Left ventricle myocardium inferior (tissue), 1 donor: ENCODE measurements at regions not wholly inside any gene's neighbourhood (a gene's known extent, or its start where the extent isn't known, plus 50 kb on each side); places are given as distances from the start of the nearest gene placed in this dataset.
"Not testable (repeated sequence)": the region's sequence is repeated elsewhere in the genome, so short reads cannot be mapped to it uniquely, and the experiment has no call there.

Experiments
- DNase-seq: peaks from one replicate; pipeline ENCODE4 v3.0.0-alpha.2; 2020
- H3K27ac ChIP-seq: fragments of 200-600 bp; replicated peaks from 2 replicates; pipeline ENCODE4 v1.8.0; 2021
- H3K27me3 ChIP-seq: fragments of 200-600 bp; 2 replicates; pipeline ENCODE4 v1.8.0; 2021; ENCODE audit warnings: low read depth
- H3K36me3 ChIP-seq: fragments of 200-600 bp; 2 replicates; pipeline ENCODE4 v1.8.0; 2021
- H3K4me1 ChIP-seq: fragments of 200-600 bp; 2 replicates; pipeline ENCODE4 v1.8.0; 2021
- H3K4me3 ChIP-seq: fragments of 200-600 bp; 2 replicates; pipeline ENCODE4 v1.8.0; 2021; ENCODE audit warnings: mild to moderate bottlenecking, moderate library complexity
- H3K9me3 ChIP-seq: fragments of 200-600 bp; replicated peaks from 2 replicates; pipeline ENCODE4 v1.8.0; 2021
- intact Hi-C: fragments of 100-400 bp; cut with micrococcal nuclease; formaldehyde crosslinking; loops from one replicate; pipeline ENCODE4 v1.11.0; 2022
- TF ChIP-seq, protein P1 (sequence below): fragments of 200-600 bp; IDR thresholded peaks from 2 replicates; pipeline ENCODE4 v1.8.0; 2021; ENCODE audit warnings: antibody characterized with exemption, mild to moderate bottlenecking, borderline replicate concordance
- donor health status: DM: no; HTN: yes; CAD: no; lungs with severe emphysema.

DNA sequence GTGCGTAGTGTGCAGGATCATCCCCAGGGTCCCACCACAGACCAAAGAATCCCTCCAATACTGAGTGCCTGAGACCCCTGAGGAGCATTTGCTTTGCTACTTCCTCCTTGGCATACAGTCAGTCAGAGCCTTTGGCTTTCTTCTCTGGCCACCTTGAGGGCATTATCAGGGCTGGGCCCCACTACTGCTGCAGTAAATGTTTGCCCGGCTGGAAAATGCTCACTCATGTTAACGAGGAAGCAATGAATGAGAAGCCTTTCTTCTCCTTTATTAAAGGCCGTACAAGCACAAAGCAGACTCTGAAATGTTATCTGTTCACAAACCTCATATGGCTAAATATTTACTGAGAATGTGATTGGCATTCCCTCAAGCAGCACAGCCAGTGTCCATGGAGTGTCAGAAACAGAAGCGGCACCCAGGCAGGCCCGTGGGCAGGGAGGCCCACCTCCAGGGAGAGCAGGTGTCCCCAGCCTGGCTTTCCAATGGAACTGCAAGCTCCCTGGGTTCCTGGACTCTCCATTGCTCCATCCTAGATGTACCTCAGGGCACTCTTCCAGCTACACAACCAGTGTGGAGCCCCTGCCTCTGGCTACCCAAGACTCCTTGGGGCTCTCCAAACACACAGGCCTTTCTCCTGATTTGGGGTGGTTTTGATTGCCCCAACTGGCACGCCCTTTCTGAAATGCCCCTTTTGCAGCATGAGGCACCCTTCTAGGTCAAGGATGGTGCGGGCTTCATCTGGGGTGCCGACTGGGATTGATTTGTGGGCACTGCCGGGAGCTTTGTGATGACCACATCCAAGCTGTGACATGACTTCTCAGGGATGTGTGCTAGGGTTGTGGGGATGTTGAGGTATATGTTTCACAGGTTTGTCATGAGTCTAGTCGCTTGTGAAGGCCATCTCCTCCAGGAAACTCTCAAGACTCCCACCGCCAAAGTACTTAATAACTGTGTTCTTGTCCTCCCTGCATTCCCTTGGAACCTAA lies 195.6 kb downstream of the FAM43A start:
- no peaks in the 10 kb centered on the region for H3K27me3 ChIP-seq
- intact Hi-C loops = no loop called here
- H3K4me1 ChIP-seq = peaks cover 78% of the 10 kb centered on the region
- no peaks in the 10 kb centered on the region for H3K36me3 ChIP-seq
- TF ChIP-seq, protein P1, sequence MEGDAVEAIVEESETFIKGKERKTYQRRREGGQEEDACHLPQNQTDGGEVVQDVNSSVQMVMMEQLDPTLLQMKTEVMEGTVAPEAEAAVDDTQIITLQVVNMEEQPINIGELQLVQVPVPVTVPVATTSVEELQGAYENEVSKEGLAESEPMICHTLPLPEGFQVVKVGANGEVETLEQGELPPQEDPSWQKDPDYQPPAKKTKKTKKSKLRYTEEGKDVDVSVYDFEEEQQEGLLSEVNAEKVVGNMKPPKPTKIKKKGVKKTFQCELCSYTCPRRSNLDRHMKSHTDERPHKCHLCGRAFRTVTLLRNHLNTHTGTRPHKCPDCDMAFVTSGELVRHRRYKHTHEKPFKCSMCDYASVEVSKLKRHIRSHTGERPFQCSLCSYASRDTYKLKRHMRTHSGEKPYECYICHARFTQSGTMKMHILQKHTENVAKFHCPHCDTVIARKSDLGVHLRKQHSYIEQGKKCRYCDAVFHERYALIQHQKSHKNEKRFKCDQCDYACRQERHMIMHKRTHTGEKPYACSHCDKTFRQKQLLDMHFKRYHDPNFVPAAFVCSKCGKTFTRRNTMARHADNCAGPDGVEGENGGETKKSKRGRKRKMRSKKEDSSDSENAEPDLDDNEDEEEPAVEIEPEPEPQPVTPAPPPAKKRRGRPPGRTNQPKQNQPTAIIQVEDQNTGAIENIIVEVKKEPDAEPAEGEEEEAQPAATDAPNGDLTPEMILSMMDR = no peak
- no peak overlapping the region for H3K4me3 ChIP-seq
- H3K9me3 ChIP-seq = peaks cover 13% of the 10 kb centered on the region
- peak overlapping the region; percentile 84 for H3K27ac ChIP-seq
- DNase-seq = no peak

DNA sequence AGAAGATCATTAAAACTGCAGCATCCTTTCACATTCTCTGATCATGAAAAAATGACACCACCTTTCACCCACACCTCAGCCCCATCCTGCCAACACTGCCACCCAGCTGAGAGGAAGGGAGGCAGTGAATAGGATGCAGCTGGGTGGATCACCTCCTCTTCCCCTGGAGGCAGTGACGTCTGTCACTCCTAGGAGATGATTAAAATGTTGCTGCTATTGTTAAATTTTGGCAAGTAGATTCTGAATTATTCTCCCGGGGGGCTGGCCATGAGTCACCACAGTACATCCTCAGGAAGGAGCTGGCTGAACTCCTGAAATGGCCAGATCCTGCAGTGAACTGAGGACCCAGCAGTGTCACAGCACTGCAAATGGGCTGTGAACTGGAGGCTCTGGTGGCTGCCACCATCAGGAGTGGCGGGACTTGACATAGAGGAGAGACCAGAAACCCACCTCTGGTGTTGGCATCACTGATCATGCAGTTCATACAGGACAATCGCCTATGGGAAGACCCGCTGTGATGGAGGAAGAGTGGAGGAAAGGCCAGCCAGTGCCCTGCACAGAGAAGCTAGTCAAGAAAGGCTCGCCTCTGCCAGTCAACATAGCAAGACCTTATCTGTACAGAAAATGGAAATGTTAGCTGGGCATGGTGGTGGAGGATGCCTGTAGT lies 199.1 kb downstream of the FAM43A start:
- TF ChIP-seq, protein P1 = no peak
- peaks cover 24% of the 10 kb centered on the region for H3K9me3 ChIP-seq
- intact Hi-C loops = no loop called here
- peaks cover 42% of the 10 kb centered on the region for H3K4me1 ChIP-seq
- no peaks in the 10 kb centered on the region for H3K36me3 ChIP-seq
- no peaks in the 10 kb centered on the region for H3K27me3 ChIP-seq
- H3K4me3 ChIP-seq = no peak overlapping the region
- peak; percentile 36 for DNase-seq
- H3K27ac ChIP-seq = peak overlapping the region; percentile 80

DNA sequence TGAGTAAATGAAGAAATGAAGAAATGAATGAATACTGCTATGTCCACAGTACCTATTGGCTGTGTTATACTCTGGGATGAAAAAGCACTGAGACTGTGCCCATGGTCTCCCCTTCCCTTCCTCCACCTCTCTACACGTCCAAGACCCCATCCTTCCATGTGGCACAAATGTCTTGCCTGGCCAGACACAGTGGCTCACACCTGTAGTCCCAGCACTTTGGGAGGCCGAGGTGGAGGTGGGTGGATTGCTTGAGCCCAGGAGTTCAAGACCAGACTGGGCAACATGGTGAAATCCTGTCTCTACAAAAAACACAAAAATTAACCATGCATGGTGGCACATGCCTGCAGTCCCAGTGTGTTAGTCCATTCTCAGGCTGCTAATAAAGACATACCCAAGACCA lies 200.1 kb downstream of the FAM43A start:
- intact Hi-C loops = no loop called here
- Histone ChIP-seq H3K4me1 (peaks cover 33% of the 10 kb centered on the region), H3K27ac (no peak overlapping the region)

DNA sequence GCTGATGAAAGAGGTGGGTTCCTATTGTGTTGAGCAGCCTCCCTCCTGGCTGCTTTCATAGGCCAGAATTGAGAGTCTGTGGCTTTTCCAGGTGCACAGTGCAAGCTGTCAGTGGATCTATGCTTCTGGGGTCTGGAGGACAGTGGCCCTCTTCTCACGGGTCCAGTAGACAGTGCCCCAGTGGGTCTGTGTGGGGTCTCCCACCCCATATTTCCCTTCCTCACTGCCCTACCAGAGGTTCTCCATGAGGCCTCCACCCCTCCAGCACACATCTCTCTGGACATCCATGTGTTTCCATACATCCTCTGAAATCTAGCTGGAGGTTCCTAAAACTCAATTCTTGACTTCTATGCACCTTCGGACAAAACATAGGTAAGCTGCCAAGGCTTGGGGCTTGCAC lies 201.2 kb downstream of the FAM43A start:
- no peak overlapping the region for H3K27ac ChIP-seq
- H3K4me1 ChIP-seq = peaks cover 22% of the 10 kb centered on the region
- intact Hi-C loops = no loop called here
- no peaks in the 10 kb centered on the region for H3K36me3 ChIP-seq
- TF ChIP-seq, protein P1 = no peak
- H3K27me3 ChIP-seq = no peaks in the 10 kb centered on the region
- H3K4me3 ChIP-seq = no peak overlapping the region
- H3K9me3 ChIP-seq = peaks cover 24% of the 10 kb centered on the region
- no peak for DNase-seq

More for the DNA sequence above, 200.1 kb downstream of the FAM43A start:
- H3K4me3 ChIP-seq = no peak overlapping the region
- TF ChIP-seq, protein P1 = no peak
- DNase-seq = no peak
- no peaks in the 10 kb centered on the region for H3K36me3 ChIP-seq
- H3K9me3 ChIP-seq = peaks cover 24% of the 10 kb centered on the region
- H3K27me3 ChIP-seq = no peaks in the 10 kb centered on the region

DNA sequence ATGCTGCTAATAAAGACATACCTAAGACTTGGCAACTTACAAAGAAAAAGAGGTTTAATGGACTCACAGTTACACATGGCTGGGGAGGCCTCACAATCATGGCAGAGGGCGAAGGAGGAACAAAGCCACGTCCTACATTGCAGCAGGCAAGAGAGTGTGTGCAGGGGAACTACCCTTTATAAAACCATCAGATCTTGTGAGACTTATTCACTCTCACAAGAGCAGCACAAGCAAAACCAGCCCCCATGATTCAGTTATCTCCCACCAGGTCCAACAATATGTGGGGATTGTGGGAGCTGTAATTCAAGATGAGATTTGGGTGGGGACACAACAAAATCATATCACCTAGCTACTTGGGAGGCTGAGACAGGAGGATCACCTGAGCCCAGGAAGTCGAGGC lies 202.4 kb downstream of the FAM43A start:
- H3K4me3 ChIP-seq, intact Hi-C loops, H3K27me3 ChIP-seq, DNase-seq, H3K27ac ChIP-seq, H3K36me3 ChIP-seq: not testable (repeated sequence)
- H3K9me3 ChIP-seq = peaks cover 24% of the 10 kb centered on the region
- peaks cover 12% of the 10 kb centered on the region for H3K4me1 ChIP-seq
